ENCODE measurements at regions not wholly inside any gene's neighbourhood (a gene's known extent, or its start where the extent isn't known, plus 50 kb on each side); places are given as distances from the start of the nearest gene placed in this dataset.

DNA sequence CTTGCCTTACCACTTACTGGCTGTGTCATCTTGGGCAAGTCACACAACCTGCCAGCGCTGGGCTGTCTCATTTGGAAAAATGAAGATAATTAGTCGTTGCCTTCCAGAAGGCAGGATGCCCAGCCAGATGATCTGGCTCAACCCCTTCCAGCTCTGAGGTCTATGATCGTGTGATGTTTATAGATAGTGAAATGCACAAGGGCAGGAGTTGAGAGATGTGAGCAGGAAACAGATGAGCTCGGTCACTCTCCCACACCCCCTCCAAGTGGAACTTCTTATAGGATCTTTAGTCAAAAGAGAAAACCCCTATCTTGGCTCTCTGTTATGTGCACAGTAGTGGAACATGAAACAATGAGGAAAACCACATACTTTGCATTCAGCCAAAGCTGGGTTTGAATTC is 336.8 kb upstream of the PPARGC1A start:
- no TSS peak for BruUV-seq (replicated peaks)
- H3K4me1 Mint-ChIP-seq (ENCODE audit: insufficient read depth, unreplicated experiment), result peaks cover 25% of the 10 kb centered on the region
- no peak overlapping the region for H3K27ac Mint-ChIP-seq (ENCODE audit: low read depth, unreplicated experiment)
- no peaks in the 10 kb centered on the region for H3K27me3 Mint-ChIP-seq (ENCODE audit: insufficient read depth, unreplicated experiment)
- H3K9me3 Mint-ChIP-seq (ENCODE audit: unreplicated experiment), result peaks cover 8% of the 10 kb centered on the region
- H3K4me3 Mint-ChIP-seq (ENCODE audit: unreplicated experiment), result no peak overlapping the region
- no peak for DNase-seq (ENCODE audit: unreplicated experiment)
- TF ChIP-seq, protein P1, sequence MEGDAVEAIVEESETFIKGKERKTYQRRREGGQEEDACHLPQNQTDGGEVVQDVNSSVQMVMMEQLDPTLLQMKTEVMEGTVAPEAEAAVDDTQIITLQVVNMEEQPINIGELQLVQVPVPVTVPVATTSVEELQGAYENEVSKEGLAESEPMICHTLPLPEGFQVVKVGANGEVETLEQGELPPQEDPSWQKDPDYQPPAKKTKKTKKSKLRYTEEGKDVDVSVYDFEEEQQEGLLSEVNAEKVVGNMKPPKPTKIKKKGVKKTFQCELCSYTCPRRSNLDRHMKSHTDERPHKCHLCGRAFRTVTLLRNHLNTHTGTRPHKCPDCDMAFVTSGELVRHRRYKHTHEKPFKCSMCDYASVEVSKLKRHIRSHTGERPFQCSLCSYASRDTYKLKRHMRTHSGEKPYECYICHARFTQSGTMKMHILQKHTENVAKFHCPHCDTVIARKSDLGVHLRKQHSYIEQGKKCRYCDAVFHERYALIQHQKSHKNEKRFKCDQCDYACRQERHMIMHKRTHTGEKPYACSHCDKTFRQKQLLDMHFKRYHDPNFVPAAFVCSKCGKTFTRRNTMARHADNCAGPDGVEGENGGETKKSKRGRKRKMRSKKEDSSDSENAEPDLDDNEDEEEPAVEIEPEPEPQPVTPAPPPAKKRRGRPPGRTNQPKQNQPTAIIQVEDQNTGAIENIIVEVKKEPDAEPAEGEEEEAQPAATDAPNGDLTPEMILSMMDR (IDR thresholded peaks at IDR 0.05; ENCODE audit: unreplicated experiment), result no peak
- ChIA-PET POLR2A (interaction anchor here (0.6 to 1.2 kb wide), 6 partner anchors 10 to 294 kb away, joined by 3 read pairs; no protein-coding TSS in a partner anchor), CTCF (interaction anchor here (0.5 to 1.6 kb wide), 5 partner anchors 15 to 569 kb away, joined by 3 to 4 read pairs (median 3); partner anchors contain the start of gene SOD3)
- H3K36me3 Mint-ChIP-seq (ENCODE audit: insufficient read depth, unreplicated experiment), result no peaks in the 10 kb centered on the region
- intact Hi-C loops (cut with micrococcal nuclease), result no loop called here

DNA sequence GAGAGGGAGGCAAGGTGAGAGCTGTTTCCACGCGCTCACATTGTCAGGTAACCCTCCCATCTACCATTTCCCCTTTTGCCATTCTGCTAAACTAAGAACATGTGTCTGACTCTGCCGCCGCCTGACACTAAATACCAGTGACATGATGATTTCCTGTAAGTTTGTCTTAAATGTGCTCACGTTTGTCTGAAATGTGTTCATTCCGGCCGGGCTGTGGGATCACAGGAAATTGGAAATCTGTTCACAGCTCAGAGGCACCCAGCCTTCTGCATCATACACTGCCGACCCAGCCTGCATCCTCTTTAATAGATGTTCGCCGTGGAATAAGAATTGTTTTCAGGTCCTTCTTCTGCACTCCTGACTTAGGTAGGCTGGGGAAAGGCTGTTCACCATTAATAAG is 336.2 kb upstream of the PPARGC1A start:
- Mint-ChIP-seq H3K9me3 (ENCODE audit: unreplicated experiment) (peaks cover 8% of the 10 kb centered on the region), H3K36me3 (ENCODE audit: insufficient read depth, unreplicated experiment) (no peaks in the 10 kb centered on the region), H3K27ac (ENCODE audit: low read depth, unreplicated experiment) (no peak overlapping the region), H3K4me3 (ENCODE audit: unreplicated experiment) (no peak overlapping the region), H3K4me1 (ENCODE audit: insufficient read depth, unreplicated experiment) (peaks cover 25% of the 10 kb centered on the region), H3K27me3 (ENCODE audit: insufficient read depth, unreplicated experiment) (no peaks in the 10 kb centered on the region)
- ChIA-PET CTCF (interaction anchor here (0.6 to 1.6 kb wide), 5 partner anchors 14 to 508 kb away, joined by 3 to 4 read pairs (median 3); no protein-coding TSS in a partner anchor), POLR2A (interaction anchor here (0.7 to 1.2 kb wide), 6 partner anchors 9 to 291 kb away, joined by 3 to 4 read pairs (median 3); no protein-coding TSS in a partner anchor)
- no peak for DNase-seq (ENCODE audit: unreplicated experiment)
- BruUV-seq (replicated peaks), result no TSS peak
- TF ChIP-seq, protein P1 (IDR thresholded peaks at IDR 0.05; ENCODE audit: unreplicated experiment), result no peak
- intact Hi-C loops (cut with micrococcal nuclease), result no loop called here

DNA sequence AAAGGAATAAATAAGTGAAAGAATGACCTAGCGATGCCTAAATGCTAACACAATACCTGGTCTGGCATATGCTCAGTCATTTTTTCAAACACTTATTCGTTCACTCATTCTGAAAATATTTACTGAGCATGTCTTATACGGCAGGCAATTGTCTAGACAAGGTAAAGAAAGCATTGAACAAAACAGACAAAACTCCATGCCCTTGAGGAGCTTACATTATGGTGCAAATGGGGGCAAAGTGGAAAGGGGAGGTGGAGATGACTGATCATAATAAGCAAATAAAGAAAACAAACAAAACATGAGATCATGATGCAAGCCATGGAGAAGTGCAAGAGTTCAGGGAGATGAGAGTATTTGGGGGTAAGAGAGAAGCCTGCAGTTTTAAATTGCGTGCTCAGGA is 334.6 kb upstream of the PPARGC1A start:
- Mint-ChIP-seq H3K9me3 (ENCODE audit: unreplicated experiment) (peaks cover 8% of the 10 kb centered on the region), H3K4me1 (ENCODE audit: insufficient read depth, unreplicated experiment) (peaks cover 19% of the 10 kb centered on the region), H3K36me3 (ENCODE audit: insufficient read depth, unreplicated experiment) (no peaks in the 10 kb centered on the region), H3K27me3 (ENCODE audit: insufficient read depth, unreplicated experiment) (no peaks in the 10 kb centered on the region), H3K27ac (ENCODE audit: low read depth, unreplicated experiment) (no peak overlapping the region), H3K4me3 (ENCODE audit: unreplicated experiment) (no peak overlapping the region)
- ChIA-PET POLR2A (interaction anchor here (0.6 kb wide), 1 partner anchor 200 kb away, joined by 3 read pairs; no protein-coding TSS in a partner anchor), CTCF (interaction anchor here (0.7 to 1.3 kb wide), 3 partner anchors 9 to 155 kb away, joined by 3 to 4 read pairs (median 3); no protein-coding TSS in a partner anchor)
- TF ChIP-seq, protein P1 (IDR thresholded peaks at IDR 0.05; ENCODE audit: unreplicated experiment), result no peak
- no TSS peak for BruUV-seq (replicated peaks)
- intact Hi-C loops (cut with micrococcal nuclease), result no loop called here
- DNase-seq (ENCODE audit: unreplicated experiment), result no peak

DNA sequence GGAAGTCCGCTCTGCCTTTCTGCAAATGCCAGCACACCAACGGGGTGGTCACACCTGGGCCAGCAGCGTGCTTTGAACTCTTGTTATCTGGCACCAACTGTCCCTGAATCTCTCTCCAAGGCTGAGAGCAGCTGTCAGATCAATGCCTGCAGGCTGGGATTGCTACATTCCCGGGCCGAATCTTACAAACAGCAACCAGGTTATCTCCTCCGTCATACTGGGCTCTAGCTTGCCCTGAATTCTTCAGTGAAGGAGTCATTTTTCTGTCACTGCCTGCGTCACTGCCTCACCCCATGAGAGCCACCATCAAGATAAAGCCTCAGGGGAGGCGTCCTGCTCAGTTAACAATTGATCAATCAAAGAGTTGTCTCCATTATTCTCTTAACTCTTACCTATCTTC is 329.4 kb upstream of the PPARGC1A start:
- BruUV-seq (replicated peaks), result no TSS peak
- H3K27ac Mint-ChIP-seq (ENCODE audit: low read depth, unreplicated experiment), result peak overlapping the region; percentile 86
- intact Hi-C loops (cut with micrococcal nuclease), result loop anchor here (10.0 kb wide), 1 partner anchor 214 kb away; no protein-coding TSS in a partner anchor

More for the DNA sequence above, 329.4 kb upstream of the PPARGC1A start:
- CTCF ChIA-PET, result interaction anchor here (0.6 kb wide), 1 partner anchor 14 kb away, joined by 4 read pairs; no protein-coding TSS in a partner anchor
- POLR2A ChIA-PET, result interaction anchor here (0.6 to 2.5 kb wide), 5 partner anchors 9 to 283 kb away, joined by 3 to 11 read pairs (median 3); no protein-coding TSS in a partner anchor
- Mint-ChIP-seq H3K4me1 (ENCODE audit: insufficient read depth, unreplicated experiment) (peaks cover 13% of the 10 kb centered on the region), H3K27me3 (ENCODE audit: insufficient read depth, unreplicated experiment) (no peaks in the 10 kb centered on the region), H3K4me3 (ENCODE audit: unreplicated experiment) (peak overlapping the region; percentile 23), H3K9me3 (ENCODE audit: unreplicated experiment) (peaks cover 7% of the 10 kb centered on the region), H3K36me3 (ENCODE audit: insufficient read depth, unreplicated experiment) (no peaks in the 10 kb centered on the region)
- TF ChIP-seq, protein P1 (IDR thresholded peaks at IDR 0.05; ENCODE audit: unreplicated experiment), result no peak
- peak; percentile 54 for DNase-seq (ENCODE audit: unreplicated experiment)
